SK-N-SH (cell line): ENCODE measurements at regions not wholly inside any gene's neighbourhood (a gene's known extent, or its start where the extent isn't known, plus 50 kb on each side); places are given as distances from the start of the nearest gene placed in this dataset.

ENCODE experiments used
- CTCF ChIA-PET: fragments of 300-600, 350-600 bp; formaldehyde crosslinking; extraction: SDS; loops from one replicate; lab custom pipeline; 2021; lab: Yijun Ruan, JAX
- POLR2A ChIA-PET: fragments of 350-600 bp; sonication (Branson Sonifier 250); formaldehyde crosslinking; extraction: SDS; loops from one replicate; lab custom pipeline; 2020; ENCODE audit warnings: antibody characterized with exemption, inconsistent platforms; lab: Yijun Ruan, JAX
- DNase-seq: peaks from one replicate; pipeline ENCODE4 v3.0.0; 2012
- H2AFZ ChIP-seq: fragments of 200-600 bp; sonication (generic); 2 replicates; pipeline ENCODE4 v1.8.1; 2016; ENCODE audit warnings: antibody characterized with exemption, mild to moderate bottlenecking, low read depth
- H3F3A ChIP-seq: fragments of 200-600 bp; sonication (generic); replicated peaks from 2 replicates; pipeline ENCODE3; 2016; ENCODE audit warnings: antibody characterized with exemption, mild to moderate bottlenecking; ENCODE audit not compliant: insufficient read depth
- H3K27ac ChIP-seq, 2 experiments: fragments of 200-500 bp in 1 of 2; fragments of 200-600 bp in 1 of 2; sonication (Bioruptor generic) in 1 of 2; sonication (generic), shearing (Covaris generic) in 1 of 2; 2 replicates each; pipeline versions ENCODE4 v1.5.1 to v1.6.1; 2014 to 2016; ENCODE audit warnings: low read depth in 2 of 2, inconsistent platforms in 1 of 2, low read length in 1 of 2, mild to moderate bottlenecking in 1 of 2, mixed read lengths in 1 of 2
- H3K27me3 ChIP-seq: fragments of 200-600 bp; sonication (generic), shearing (Covaris generic); 2 replicates; pipeline ENCODE4 v1.6.1; 2016; ENCODE audit warnings: mixed run types; ENCODE audit not compliant: insufficient read depth
- H3K36me3 ChIP-seq, 2 experiments: fragments of 200-500 bp in 1 of 2; fragments of 200-600 bp in 1 of 2; sonication (Bioruptor generic) in 1 of 2; sonication (generic) in 1 of 2; replicated peaks in 1 of 2; 2 replicates each; pipeline versions ENCODE3 to v1.5.1; 2014 to 2016; ENCODE audit warnings: low read length in 1 of 2, mild to moderate bottlenecking in 1 of 2; ENCODE audit not compliant: insufficient read depth in 2 of 2, control insufficient read depth in 1 of 2
- H3K4me1 ChIP-seq, 2 experiments: fragments of 200-500 bp in 1 of 2; fragments of 200-600 bp in 1 of 2; sonication (Bioruptor generic) in 1 of 2; sonication (generic), shearing (Covaris generic) in 1 of 2; 2 replicates each; pipeline versions ENCODE4 v1.5.1 to v1.6.1; 2014 to 2016; ENCODE audit warnings: low read depth in 1 of 2, low read length in 1 of 2, mixed run types in 1 of 2; ENCODE audit not compliant: insufficient read depth in 2 of 2, control insufficient read depth in 1 of 2
- H3K4me2 ChIP-seq: fragments of 200-600 bp; sonication (generic), shearing (Covaris generic); 2 replicates; pipeline ENCODE4 v1.6.1; 2017; ENCODE audit warnings: mixed run types
- H3K4me3 ChIP-seq, 2 experiments: fragments of 200-500 bp in 1 of 2; fragments of 200-600 bp in 1 of 2; sonication (Bioruptor generic) in 1 of 2; sonication (generic), shearing (Covaris generic) in 1 of 2; 2 replicates each; pipeline versions ENCODE4 v1.5.1 to v1.8.1; 2014 to 2016; ENCODE audit warnings: low read depth in 2 of 2, inconsistent platforms in 1 of 2, low read length in 1 of 2, mild to moderate bottlenecking in 1 of 2, mixed read lengths in 1 of 2, moderate library complexity in 1 of 2
- H3K79me2 ChIP-seq: fragments of 200-600 bp; sonication (generic); 2 replicates; pipeline ENCODE4 v1.8.1; 2017; ENCODE audit warnings: mild to moderate bottlenecking; ENCODE audit not compliant: insufficient read depth
- H3K9ac ChIP-seq: fragments of 200-600 bp; sonication (generic); 2 replicates; pipeline ENCODE4 v1.6.1; 2017; ENCODE audit warnings: mixed run types
- H3K9me2 ChIP-seq: fragments of 200-600 bp; sonication (generic); 2 replicates; pipeline ENCODE4 v1.6.1; 2017; ENCODE audit warnings: mixed run types
- H3K9me3 ChIP-seq: fragments of 200-600 bp; sonication (generic); 2 replicates; pipeline ENCODE4 v1.6.1; 2017; ENCODE audit warnings: mixed run types, mild to moderate bottlenecking, moderate library complexity
- H4K20me1 ChIP-seq: fragments of 200-600 bp; sonication (generic); 2 replicates; pipeline ENCODE4 v1.6.1; 2017; ENCODE audit warnings: mild to moderate bottlenecking, mixed run types; ENCODE audit not compliant: insufficient read depth
- CTCF ChIP-seq: fragments of 200-600 bp; sonication (generic); IDR thresholded peaks from 2 replicates; pipeline ENCODE4 v1.6.1; 2017; ENCODE audit warnings: antibody characterized with exemption, mild to moderate bottlenecking, moderate library complexity
- EP300 ChIP-seq, 2 experiments: IDR thresholded peaks; 2 replicates each; pipeline versions ENCODE4 v1.4.0 to v1.6.1; 2012; ENCODE audit warnings: borderline replicate concordance in 1 of 2, low read depth in 1 of 2, low read length in 1 of 2
- FOSL2 ChIP-seq: IDR thresholded peaks from 2 replicates; pipeline ENCODE4 v1.4.0; 2012; ENCODE audit warnings: low read depth, mild to moderate bottlenecking, moderate library complexity, borderline replicate concordance
- JUND ChIP-seq: IDR thresholded peaks from 2 replicates; pipeline ENCODE4 v1.4.0; 2012
- MAX ChIP-seq: IDR thresholded peaks from 2 replicates; pipeline ENCODE4 v1.4.0; 2012; ENCODE audit warnings: low read depth
- MXI1 ChIP-seq: IDR thresholded peaks from 2 replicates; pipeline ENCODE4 v1.6.1; 2012; ENCODE audit warnings: mild to moderate bottlenecking, low read depth, low read length, improper control_type of control experiment
- NFIC ChIP-seq: IDR thresholded peaks from 2 replicates; pipeline ENCODE4 v1.4.0; 2012; ENCODE audit warnings: borderline replicate concordance
- NRF1 ChIP-seq: IDR thresholded peaks from 2 replicates; pipeline ENCODE4 v1.6.1; 2012; ENCODE audit warnings: low read depth, mild to moderate bottlenecking, low read length
- RAD21 ChIP-seq: IDR thresholded peaks from 2 replicates; pipeline ENCODE4 v1.6.1; 2012; ENCODE audit warnings: mild to moderate bottlenecking, low read length
- RCOR1 ChIP-seq: fragments of 150-350 bp; IDR thresholded peaks from 2 replicates; pipeline ENCODE4 v1.6.1; 2017; ENCODE audit warnings: antibody characterized with exemption, low read length
- SMC3 ChIP-seq: IDR thresholded peaks from 2 replicates; pipeline ENCODE4 v1.6.1; 2012; ENCODE audit warnings: low read depth, low read length, improper control_type of control experiment
- TAF1 ChIP-seq: IDR thresholded peaks from 2 replicates; pipeline ENCODE4 v1.6.1; 2012; ENCODE audit warnings: low read depth, mild to moderate bottlenecking, low read length, moderate library complexity, borderline replicate concordance
- USF1 ChIP-seq: IDR thresholded peaks from 2 replicates; pipeline ENCODE4 v1.4.0; 2012; ENCODE audit warnings: low read depth, borderline replicate concordance
- YY1 ChIP-seq: IDR thresholded peaks from 2 replicates; pipeline ENCODE4 v1.4.0; 2012; ENCODE audit warnings: low read depth, mild to moderate bottlenecking
- WGBS: methylation state at CpG from one replicate; pipeline ENCODE4 v1.1.6; 2017; ENCODE audit warnings: low lambda C conversion rate; 5-methylcytosine and 5-hydroxymethylcytosine counted together
- TF ChIP-seq, protein P1 (sequence below): fragments of 150-350 bp; IDR thresholded peaks from 2 replicates; pipeline ENCODE4 v1.6.1; 2017; ENCODE audit warnings: antibody characterized with exemption, low read length, low read depth, borderline replicate concordance
- TF ChIP-seq, protein P2 (sequence below): fragments of 150-350 bp; IDR thresholded peaks from 2 replicates; pipeline ENCODE4 v1.6.1; 2016; ENCODE audit warnings: mild to moderate bottlenecking, low read depth, low read length
- TF ChIP-seq, protein P3 (sequence below): IDR thresholded peaks from 2 replicates; pipeline ENCODE4; 2012

- no peaks in the 10 kb centered on the region for H3K9me2 ChIP-seq
- WGBS: 35% methylated on average over 14 of the region's 14 CpGs
- no peaks in the 10 kb centered on the region for H3K9me3 ChIP-seq
- H3K27me3 ChIP-seq: no peaks in the 10 kb centered on the region
- no peak overlapping the region for H3K4me3 ChIP-seq
- peaks cover 0 to 6% of the 10 kb centered on the region in 2 experiments; a peak in 1 of 4 replicates for H3K4me1 ChIP-seq
- no peak for DNase-seq
- no peak overlapping the region for H3K27ac ChIP-seq
- no peaks in the 10 kb centered on the region for H4K20me1 ChIP-seq
- H3F3A ChIP-seq: no peaks in the 10 kb centered on the region
- no peak overlapping the region for H3K4me2 ChIP-seq
- ChIA-PET POLR2A (no interaction called here), CTCF (no interaction called here)
- no peaks in the 10 kb centered on the region for H3K79me2 ChIP-seq
- no peak overlapping the region for H3K9ac ChIP-seq
- TF ChIP-seq, protein P1, sequence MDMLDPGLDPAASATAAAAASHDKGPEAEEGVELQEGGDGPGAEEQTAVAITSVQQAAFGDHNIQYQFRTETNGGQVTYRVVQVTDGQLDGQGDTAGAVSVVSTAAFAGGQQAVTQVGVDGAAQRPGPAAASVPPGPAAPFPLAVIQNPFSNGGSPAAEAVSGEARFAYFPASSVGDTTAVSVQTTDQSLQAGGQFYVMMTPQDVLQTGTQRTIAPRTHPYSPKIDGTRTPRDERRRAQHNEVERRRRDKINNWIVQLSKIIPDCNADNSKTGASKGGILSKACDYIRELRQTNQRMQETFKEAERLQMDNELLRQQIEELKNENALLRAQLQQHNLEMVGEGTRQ: no peak
- TF ChIP-seq FOSL2 (no peak), RCOR1 (no peak), EP300 (IDR thresholded peaks at IDR 0.05; ENCODE audit: borderline replicate concordance in 1 of 2, low read depth in 1 of 2, low read length in 1 of 2) (no peak), NFIC (no peak), YY1 (no peak), MAX (no peak), MXI1 (no peak), CTCF (no peak), SMC3 (no peak), JUND (no peak), RAD21 (no peak), NRF1 (no peak), USF1 (no peak), TAF1 (no peak)
- TF ChIP-seq, protein P2, sequence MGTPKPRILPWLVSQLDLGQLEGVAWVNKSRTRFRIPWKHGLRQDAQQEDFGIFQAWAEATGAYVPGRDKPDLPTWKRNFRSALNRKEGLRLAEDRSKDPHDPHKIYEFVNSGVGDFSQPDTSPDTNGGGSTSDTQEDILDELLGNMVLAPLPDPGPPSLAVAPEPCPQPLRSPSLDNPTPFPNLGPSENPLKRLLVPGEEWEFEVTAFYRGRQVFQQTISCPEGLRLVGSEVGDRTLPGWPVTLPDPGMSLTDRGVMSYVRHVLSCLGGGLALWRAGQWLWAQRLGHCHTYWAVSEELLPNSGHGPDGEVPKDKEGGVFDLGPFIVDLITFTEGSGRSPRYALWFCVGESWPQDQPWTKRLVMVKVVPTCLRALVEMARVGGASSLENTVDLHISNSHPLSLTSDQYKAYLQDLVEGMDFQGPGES: no peak
- TF ChIP-seq, protein P3, sequence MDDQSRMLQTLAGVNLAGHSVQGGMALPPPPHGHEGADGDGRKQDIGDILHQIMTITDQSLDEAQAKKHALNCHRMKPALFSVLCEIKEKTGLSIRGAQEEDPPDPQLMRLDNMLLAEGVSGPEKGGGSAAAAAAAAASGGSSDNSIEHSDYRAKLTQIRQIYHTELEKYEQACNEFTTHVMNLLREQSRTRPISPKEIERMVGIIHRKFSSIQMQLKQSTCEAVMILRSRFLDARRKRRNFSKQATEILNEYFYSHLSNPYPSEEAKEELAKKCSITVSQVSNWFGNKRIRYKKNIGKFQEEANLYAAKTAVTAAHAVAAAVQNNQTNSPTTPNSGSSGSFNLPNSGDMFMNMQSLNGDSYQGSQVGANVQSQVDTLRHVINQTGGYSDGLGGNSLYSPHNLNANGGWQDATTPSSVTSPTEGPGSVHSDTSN: no peak
- no peaks in the 10 kb centered on the region for H3K36me3 ChIP-seq
- no peak overlapping the region for H2AFZ ChIP-seq
Observed at GRCh38 chr12:131618303-131618658, 92.6 kb upstream of the SFSWAP start.
